Smooth muscle cell (in vitro differentiated cells): ENCODE measurements at regions not wholly inside any gene's neighbourhood (a gene's known extent, or its start where the extent isn't known, plus 50 kb on each side); places are given as distances from the start of the nearest gene placed in this dataset.

Source experiments
- DNase-seq: peaks from one replicate; lab custom pipeline; 2025; ENCODE audit not compliant: unreplicated experiment; lab: John Stamatoyannopoulos, UW
- H2AFZ ChIP-seq: fragments of 200-600 bp; sonication (generic); 2 replicates; pipeline ENCODE4 v1.6.0; 2016; ENCODE audit warnings: antibody characterized with exemption, low read depth, mild to moderate bottlenecking
- H3F3A ChIP-seq: fragments of 200-600 bp; sonication (generic); 2 replicates; pipeline ENCODE4 v1.6.0; 2017; ENCODE audit warnings: antibody characterized with exemption, low read depth
- H3K27ac ChIP-seq: fragments of 200-600 bp; sonication (generic); 2 replicates; pipeline ENCODE4 v1.5.1; 2016; ENCODE audit warnings: low read depth, mild to moderate bottlenecking
- H3K27me3 ChIP-seq: fragments of 200-600 bp; sonication (generic); 2 replicates; pipeline ENCODE4 v1.6.1; 2016; ENCODE audit warnings: low read depth, mild to moderate bottlenecking
- H3K36me3 ChIP-seq: fragments of 200-600 bp; sonication (generic); 2 replicates; pipeline ENCODE4 v1.5.1; 2016; ENCODE audit warnings: low read depth
- H3K4me1 ChIP-seq: fragments of 200-600 bp; sonication (generic); 2 replicates; pipeline ENCODE4 v1.5.1; 2016; ENCODE audit warnings: low read depth
- H3K4me2 ChIP-seq: fragments of 200-600 bp; sonication (generic); 2 replicates; pipeline ENCODE4 v1.6.0; 2016; ENCODE audit warnings: mild to moderate bottlenecking
- H3K4me3 ChIP-seq: fragments of 200-600 bp; sonication (generic); 2 replicates; pipeline ENCODE4 v1.5.1; 2016; ENCODE audit warnings: mild to moderate bottlenecking
- H3K79me2 ChIP-seq: fragments of 200-600 bp; sonication (generic); 2 replicates; pipeline ENCODE4 v1.6.0; 2016; ENCODE audit warnings: low read depth, mild to moderate bottlenecking
- H3K9ac ChIP-seq: fragments of 200-600 bp; sonication (generic); 2 replicates; pipeline ENCODE4 v1.6.0; 2016; ENCODE audit warnings: low read depth
- H3K9me3 ChIP-seq: fragments of 200-600 bp; sonication (generic); replicated peaks from 2 replicates; pipeline ENCODE4 v1.5.1; 2016; ENCODE audit warnings: low read depth
- H4K20me1 ChIP-seq: fragments of 200-600 bp; sonication (generic); 2 replicates; pipeline ENCODE4 v1.6.0; 2016; ENCODE audit warnings: low read depth
- CTCF ChIP-seq: fragments of 200-600 bp; sonication (generic); IDR thresholded peaks from 2 replicates; pipeline ENCODE4 v1.5.1; 2017; ENCODE audit warnings: borderline replicate concordance, mild to moderate bottlenecking, antibody characterized with exemption; ENCODE audit not compliant: insufficient read depth, poor library complexity, severe bottlenecking
- WGBS: methylation state at CpG from one replicate; pipeline ENCODE4 v1.1.7; 2016; ENCODE audit warnings: low lambda C conversion rate; 5-methylcytosine and 5-hydroxymethylcytosine counted together

GRCh38 chr2:238750212-238750904, 97.5 kb upstream of the TWIST2 start:
- 92% methylated on average over 3 of the region's 3 CpGs for WGBS
- H3K9ac ChIP-seq, result no peak overlapping the region
- no peak overlapping the region for H3K27ac ChIP-seq
- no peaks in the 10 kb centered on the region for H3K9me3 ChIP-seq
- no peak overlapping the region for H3K4me2 ChIP-seq
- TF ChIP-seq CTCF, result no peak
- H3K4me1 ChIP-seq, result no peaks in the 10 kb centered on the region
- no peaks in the 10 kb centered on the region for H4K20me1 ChIP-seq
- no peak overlapping the region for H3K4me3 ChIP-seq
- H3K36me3 ChIP-seq, result no peaks in the 10 kb centered on the region
- H3K27me3 ChIP-seq, result peaks cover 6% of the 10 kb centered on the region
- H3F3A ChIP-seq, result no peaks in the 10 kb centered on the region
- H2AFZ ChIP-seq, result no peak overlapping the region
- H3K79me2 ChIP-seq, result no peaks in the 10 kb centered on the region
- no peak for DNase-seq

- peaks cover 16% of the 10 kb centered on the region for H3K27me3 ChIP-seq
- no peak overlapping the region for H3K9ac ChIP-seq
Observed at GRCh38 chr2:238754259-238754658, 93.6 kb upstream of the TWIST2 start.

GRCh38 chr2:238761868-238762267, 86.0 kb upstream of the TWIST2 start:
- Histone ChIP-seq H4K20me1 (no peaks in the 10 kb centered on the region), H2AFZ (no peak overlapping the region), H3K9ac (no peak overlapping the region), H3K4me1 (no peaks in the 10 kb centered on the region), H3K79me2 (no peaks in the 10 kb centered on the region), H3K4me2 (no peak overlapping the region), H3K36me3 (no peaks in the 10 kb centered on the region), H3K9me3 (no peaks in the 10 kb centered on the region), H3K27ac (no peak overlapping the region), H3K27me3 (peaks cover 39% of the 10 kb centered on the region), H3K4me3 (no peak overlapping the region), H3F3A (no peaks in the 10 kb centered on the region)
- 42% methylated on average over 7 of the region's 7 CpGs for WGBS
- DNase-seq, result no peak
- TF ChIP-seq CTCF, result no peak

More at GRCh38 chr2:238754259-238754658, 93.6 kb upstream of the TWIST2 start:
- no peak overlapping the region for H3K27ac ChIP-seq
- H3K4me2 ChIP-seq, result no peak overlapping the region
- H2AFZ ChIP-seq, result no peak overlapping the region
- H3F3A ChIP-seq, result no peaks in the 10 kb centered on the region
- H4K20me1 ChIP-seq, result no peaks in the 10 kb centered on the region
- no peaks in the 10 kb centered on the region for H3K36me3 ChIP-seq
- H3K79me2 ChIP-seq, result no peaks in the 10 kb centered on the region
- 64% methylated on average over 8 of the region's 8 CpGs for WGBS
- H3K4me1 ChIP-seq, result no peaks in the 10 kb centered on the region
- no peak for TF ChIP-seq CTCF
- DNase-seq, result no peak
- no peak overlapping the region for H3K4me3 ChIP-seq
- no peaks in the 10 kb centered on the region for H3K9me3 ChIP-seq

- H3K27me3 ChIP-seq, result peaks cover 46% of the 10 kb centered on the region
- no peaks in the 10 kb centered on the region for H4K20me1 ChIP-seq
- whole genome bisulfite sequencing, result 78% methylated on average over 7 of the region's 7 CpGs
- no peak for TF ChIP-seq CTCF
- H3F3A ChIP-seq, result no peaks in the 10 kb centered on the region
- H2AFZ ChIP-seq, result no peak overlapping the region
- no peak overlapping the region for H3K9ac ChIP-seq
- H3K9me3 ChIP-seq, result no peaks in the 10 kb centered on the region
- H3K79me2 ChIP-seq, result no peaks in the 10 kb centered on the region
- no peak overlapping the region for H3K4me2 ChIP-seq
- no peak overlapping the region for H3K4me3 ChIP-seq
- DNase-seq, result no peak
- H3K27ac ChIP-seq, result no peak overlapping the region
- H3K4me1 ChIP-seq, result no peaks in the 10 kb centered on the region
- H3K36me3 ChIP-seq, result no peaks in the 10 kb centered on the region
Observed at GRCh38 chr2:238763471-238763995, 84.4 kb upstream of the TWIST2 start.
